ENCODE measurements at regions not wholly inside any gene's neighbourhood (a gene's known extent, or its start where the extent isn't known, plus 50 kb on each side); places are given as distances from the start of the nearest gene placed in this dataset.

- POLR2A ChIA-PET: no interaction called here
Measured at GRCh38 chr5:104815212-104815611, 1252.6 kb upstream of the NUDT12 start.

GRCh38 chr5:104800440-104801048 is 1238.0 kb upstream of the NUDT12 start:
- ChIA-PET POLR2A (no interaction called here), CTCF (no interaction called here)
- Mint-ChIP-seq H3K4me1 (no peaks in the 10 kb centered on the region), H3K4me3 (no peak overlapping the region), H3K36me3 (ENCODE audit: low read depth) (no peaks in the 10 kb centered on the region), H3K9me3 (peaks cover 6% of the 10 kb centered on the region), H3K27me3 (no peaks in the 10 kb centered on the region), H3K27ac (no peak overlapping the region)
- ATAC-seq (ENCODE audit: low read depth) (no peak), DNase-seq (no peak)
- intact Hi-C loops (cut with micrococcal nuclease): no loop called here
- TF ChIP-seq CTCF (IDR thresholded peaks at IDR 0.05): no peak

More at GRCh38 chr5:104815212-104815611, 1252.6 kb upstream of the NUDT12 start:
- ATAC-seq (ENCODE audit: low read depth) (no peak), DNase-seq (no peak)
- intact Hi-C loops (cut with micrococcal nuclease): no loop called here
- H3K27ac Mint-ChIP-seq: no peak overlapping the region
- CTCF ChIA-PET: no interaction called here
- no peaks in the 10 kb centered on the region for H3K27me3 Mint-ChIP-seq
- TF ChIP-seq CTCF (IDR thresholded peaks at IDR 0.05): no peak
- no peaks in the 10 kb centered on the region for H3K36me3 Mint-ChIP-seq (ENCODE audit: low read depth)
- no peaks in the 10 kb centered on the region for H3K4me1 Mint-ChIP-seq
- H3K4me3 Mint-ChIP-seq: no peak overlapping the region
- H3K9me3 Mint-ChIP-seq: peaks cover 6% of the 10 kb centered on the region

GRCh38 chr5:104793755-104794080 is 1231.1 kb upstream of the NUDT12 start:
- ChIA-PET CTCF (no interaction called here), POLR2A (no interaction called here)
- Mint-ChIP-seq H3K36me3 (ENCODE audit: low read depth) (no peaks in the 10 kb centered on the region), H3K4me1 (no peaks in the 10 kb centered on the region), H3K27me3 (no peaks in the 10 kb centered on the region), H3K27ac (no peak overlapping the region), H3K4me3 (no peak overlapping the region), H3K9me3 (peaks cover 6% of the 10 kb centered on the region)
- ATAC-seq (ENCODE audit: low read depth) (no peak), DNase-seq (no peak)
- TF ChIP-seq CTCF (IDR thresholded peaks at IDR 0.05): no peak
- intact Hi-C loops (cut with micrococcal nuclease): no loop called here

- ChIA-PET CTCF (no interaction called here), POLR2A (no interaction called here)
- H3K9me3 Mint-ChIP-seq: peaks cover 6% of the 10 kb centered on the region
- DNase-seq (no peak), ATAC-seq (ENCODE audit: low read depth) (no peak)
- no peaks in the 10 kb centered on the region for H3K36me3 Mint-ChIP-seq (ENCODE audit: low read depth)
- H3K27me3 Mint-ChIP-seq: no peaks in the 10 kb centered on the region
- H3K4me3 Mint-ChIP-seq: no peak overlapping the region
- no peaks in the 10 kb centered on the region for H3K4me1 Mint-ChIP-seq
- TF ChIP-seq CTCF (IDR thresholded peaks at IDR 0.05): no peak
- no peak overlapping the region for H3K27ac Mint-ChIP-seq
- intact Hi-C loops (cut with micrococcal nuclease): no loop called here
Measured at GRCh38 chr5:104793031-104793754, 1230.6 kb upstream of the NUDT12 start.

GRCh38 chr5:104789366-104789765 is 1226.8 kb upstream of the NUDT12 start:
- DNase-seq: no peak
- Mint-ChIP-seq H3K27ac (no peak overlapping the region), H3K4me1 (no peaks in the 10 kb centered on the region), H3K27me3 (no peaks in the 10 kb centered on the region), H3K36me3 (ENCODE audit: low read depth) (no peaks in the 10 kb centered on the region), H3K4me3 (no peak overlapping the region), H3K9me3 (peaks cover 6% of the 10 kb centered on the region)
- ChIA-PET CTCF (interaction anchor here (0.6 kb wide), 1 partner anchor 52 kb away, joined by 3 read pairs; no protein-coding TSS in a partner anchor), POLR2A (no interaction called here)
- ATAC-seq (ENCODE audit: low read depth): no peak
- intact Hi-C loops (cut with micrococcal nuclease): no loop called here
- TF ChIP-seq CTCF (IDR thresholded peaks at IDR 0.05): no peak

Data from activated B cell treated with CpG ODN at 0.5 μM for 24 hours (primary cell).